Endothelial cell of umbilical vein (primary cell): ENCODE measurements at regions not wholly inside any gene's neighbourhood (a gene's known extent, or its start where the extent isn't known, plus 50 kb on each side); places are given as distances from the start of the nearest gene placed in this dataset.

Experiments used
- BruUV-seq: library from RNA; stranded (reverse); fragments of 400-500 nt; replicated peaks from 2 replicates; lab custom pipeline; 2021; lab: Mats Ljungman, UMichigan
- CTCF ChIA-PET: fragments of 300-600, 350-600 bp; sonication (Branson Sonifier 250); formaldehyde crosslinking; loops from one replicate; lab custom pipeline; 2021; ENCODE audit warnings: antibody characterized with exemption, inconsistent platforms; lab: Charles Lee
- POLR2A ChIA-PET: fragments of 300-600, 350-600 bp; sonication (Branson Sonifier 250); formaldehyde crosslinking; loops from one replicate; lab custom pipeline; 2021; ENCODE audit warnings: antibody characterized with exemption, inconsistent platforms; lab: Charles Lee
- DNase-seq: peaks from one replicate; pipeline ENCODE4 v3.0.0-alpha.2; 2011; ENCODE audit warnings: low read depth, low spot score
- FAIRE-seq: peaks from 2 replicates; lab custom pipeline; 2011; peaks lifted over from hg19 to GRCh38; lab: Jason Lieb, UNC
- H2AFZ ChIP-seq: 2 replicates; pipeline ENCODE4 v1.6.0; 2012; ENCODE audit warnings: low read depth, low read length, control low read depth, inconsistent platforms
- H3K27ac ChIP-seq: 2 replicates; pipeline ENCODE4 v1.5.1; 2011; ENCODE audit warnings: low read depth, mild to moderate bottlenecking, control low read depth, low read length, moderate library complexity; ENCODE audit not compliant: insufficient read depth
- H3K27me3 ChIP-seq, 2 experiments: 2 replicates each; pipeline versions ENCODE4 v1.6.0 to v1.6.1; 2011; ENCODE audit warnings: low read length in 2 of 2, mixed read lengths in 1 of 2; ENCODE audit not compliant: control insufficient read depth in 2 of 2, insufficient read depth in 2 of 2
- H3K36me3 ChIP-seq, 2 experiments: 2 replicates in 1 of 2; 3 replicates in 1 of 2; pipeline ENCODE4 v1.5.1; 2011; ENCODE audit warnings: low read length in 2 of 2, mild to moderate bottlenecking in 1 of 2, moderate library complexity in 1 of 2; ENCODE audit not compliant: control insufficient read depth in 2 of 2, insufficient read depth in 2 of 2; ENCODE audit errors: extremely low read depth in 1 of 2
- H3K4me1 ChIP-seq: 3 replicates; pipeline ENCODE4 v1.5.1; 2011; ENCODE audit warnings: mild to moderate bottlenecking, low read length; ENCODE audit not compliant: control insufficient read depth, insufficient read depth; ENCODE audit errors: extremely low read depth
- H3K4me2 ChIP-seq: 2 replicates; pipeline ENCODE4 v1.6.1; 2011; ENCODE audit warnings: low read length, control low read depth, mixed read lengths; ENCODE audit not compliant: insufficient read depth
- H3K4me3 ChIP-seq, 3 experiments: fragments of 200-600 bp in 1 of 3; sonication (generic), shearing (Covaris generic) in 1 of 3; replicated peaks in 1 of 3; 2 replicates each; pipeline ENCODE4 v1.5.1; 2011 to 2016; ENCODE audit warnings: control low read depth in 3 of 3, low read length in 3 of 3, mild to moderate bottlenecking in 2 of 3, inconsistent platforms in 1 of 3, low read depth in 1 of 3, moderate library complexity in 1 of 3; ENCODE audit not compliant: insufficient read depth in 1 of 3
- H3K79me2 ChIP-seq: 2 replicates; pipeline ENCODE4 v1.6.0; 2012; ENCODE audit warnings: low read length, inconsistent platforms; ENCODE audit not compliant: control insufficient read depth, insufficient read depth
- H3K9ac ChIP-seq: replicated peaks from 2 replicates; pipeline ENCODE3; 2011; ENCODE audit warnings: low read length, control low read depth; ENCODE audit not compliant: insufficient read depth; ENCODE audit errors: extremely low read depth
- H3K9me1 ChIP-seq: replicated peaks from 3 replicates; pipeline ENCODE4 v1.6.0; 2011; ENCODE audit warnings: mild to moderate bottlenecking, low read length; ENCODE audit not compliant: control insufficient read depth, insufficient read depth; ENCODE audit errors: extremely low read depth
- H3K9me3 ChIP-seq: replicated peaks from 2 replicates; pipeline ENCODE4 v1.5.1; 2012; ENCODE audit warnings: low read length, inconsistent platforms; ENCODE audit not compliant: control insufficient read depth, insufficient read depth
- H4K20me1 ChIP-seq: replicated peaks from 2 replicates; pipeline ENCODE3; 2011; ENCODE audit warnings: mild to moderate bottlenecking, low read length; ENCODE audit not compliant: control insufficient read depth, insufficient read depth; ENCODE audit errors: extremely low read depth
- EZH2 ChIP-seq: IDR thresholded peaks from 2 replicates; pipeline ENCODE4 v1.6.1; 2012; ENCODE audit warnings: borderline replicate concordance, low read depth, mild to moderate bottlenecking, moderate library complexity, low read length, inconsistent platforms; ENCODE audit not compliant: severe bottlenecking
- FOS ChIP-seq: IDR thresholded peaks from 2 replicates; pipeline ENCODE4 v1.6.1; 2011; ENCODE audit warnings: mild to moderate bottlenecking, low read length, moderate library complexity, borderline replicate concordance; ENCODE audit not compliant: insufficient read depth
- GATA2 ChIP-seq: IDR thresholded peaks from 2 replicates; pipeline ENCODE4 v1.7.0; 2011; ENCODE audit warnings: low read depth, mild to moderate bottlenecking, moderate library complexity, mixed read lengths, low read length; ENCODE audit not compliant: insufficient read length, insufficient read depth
- JUN ChIP-seq: IDR thresholded peaks from 2 replicates; pipeline ENCODE4 v1.6.1; 2011; ENCODE audit warnings: borderline replicate concordance, low read depth; ENCODE audit not compliant: insufficient read length, insufficient read depth
- MYC ChIP-seq: IDR thresholded peaks from one replicate; pipeline ENCODE4 v1.6.1; 2011; ENCODE audit warnings: mild to moderate bottlenecking, low read depth, low read length
- POLR2A ChIP-seq: IDR thresholded peaks from 2 replicates; pipeline ENCODE4 v1.6.1; 2012; ENCODE audit warnings: low read depth, mild to moderate bottlenecking, control low read depth, low read length
- POLR2AphosphoS5 ChIP-seq: IDR thresholded peaks from 2 replicates; pipeline ENCODE4 v1.6.1; 2012; ENCODE audit warnings: low read depth, mild to moderate bottlenecking, control low read depth, low read length, moderate library complexity; ENCODE audit not compliant: insufficient read depth
- dilution Hi-C: fragments of 300-500 bp; cut with MboI; formaldehyde crosslinking; loops from one replicate; pipeline ENCODE4 v1.15.0; 2019; ENCODE audit warnings: low sequenced_read_pairs; ENCODE audit not compliant: extremely low pct_ligation_motif_present
- intact Hi-C: fragments of 100-400 bp; cut with micrococcal nuclease; formaldehyde crosslinking; loops from one replicate; pipeline ENCODE4 v1.10.0; 2022
- TF ChIP-seq, protein P1 (sequence below), 2 donors: IDR thresholded peaks; 1 replicate in 1 of 2; 2 replicates in 1 of 2; pipeline ENCODE4 v1.5.1; 2011; ENCODE audit warnings: low read length in 2 of 2, mild to moderate bottlenecking in 2 of 2, moderate library complexity in 2 of 2, control low read depth in 1 of 2, inconsistent platforms in 1 of 2, low read depth in 1 of 2; ENCODE audit not compliant: insufficient read depth in 1 of 2; ENCODE audit errors: extremely low read depth in 1 of 2
- TF ChIP-seq, protein P2 (sequence below): IDR thresholded peaks from 2 replicates; pipeline ENCODE4 v1.6.1; 2011; ENCODE audit not compliant: insufficient read depth, insufficient read length

DNA sequence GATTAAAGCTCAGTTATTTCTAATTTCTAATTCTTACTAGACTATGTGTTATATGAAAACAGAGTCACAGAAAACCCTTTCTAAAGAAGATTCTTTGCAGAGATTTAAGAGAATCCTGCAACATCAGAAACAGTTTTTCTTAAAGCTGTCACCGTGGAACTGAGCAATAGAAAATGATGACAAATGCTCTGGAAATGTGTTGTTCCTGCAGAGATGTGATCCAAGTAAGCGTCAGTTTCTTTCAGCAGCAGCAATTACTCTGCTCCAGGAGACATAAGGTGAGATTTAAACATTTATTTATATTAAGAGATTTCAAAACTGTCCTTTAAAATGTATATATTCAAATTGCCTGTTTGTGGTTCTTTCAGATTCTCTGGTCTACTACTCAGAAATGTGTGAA is 350.5 kb upstream of the NETO1 start:
- Histone ChIP-seq H3K36me3 (no peaks in the 10 kb centered on the region), H3K4me1 (no peaks in the 10 kb centered on the region), H3K4me3 (no peak overlapping the region), H3K9me3 (peaks cover 9% of the 10 kb centered on the region), H2AFZ (no peak overlapping the region), H3K27me3 (no peaks in the 10 kb centered on the region), H3K9ac (no peak overlapping the region), H4K20me1 (no peaks in the 10 kb centered on the region), H3K27ac (no peak overlapping the region), H3K79me2 (no peaks in the 10 kb centered on the region), H3K9me1 (no peaks in the 10 kb centered on the region), H3K4me2 (no peak overlapping the region)
- DNase-seq: no peak
- no peak for TF ChIP-seq GATA2
- TF ChIP-seq, protein P1, sequence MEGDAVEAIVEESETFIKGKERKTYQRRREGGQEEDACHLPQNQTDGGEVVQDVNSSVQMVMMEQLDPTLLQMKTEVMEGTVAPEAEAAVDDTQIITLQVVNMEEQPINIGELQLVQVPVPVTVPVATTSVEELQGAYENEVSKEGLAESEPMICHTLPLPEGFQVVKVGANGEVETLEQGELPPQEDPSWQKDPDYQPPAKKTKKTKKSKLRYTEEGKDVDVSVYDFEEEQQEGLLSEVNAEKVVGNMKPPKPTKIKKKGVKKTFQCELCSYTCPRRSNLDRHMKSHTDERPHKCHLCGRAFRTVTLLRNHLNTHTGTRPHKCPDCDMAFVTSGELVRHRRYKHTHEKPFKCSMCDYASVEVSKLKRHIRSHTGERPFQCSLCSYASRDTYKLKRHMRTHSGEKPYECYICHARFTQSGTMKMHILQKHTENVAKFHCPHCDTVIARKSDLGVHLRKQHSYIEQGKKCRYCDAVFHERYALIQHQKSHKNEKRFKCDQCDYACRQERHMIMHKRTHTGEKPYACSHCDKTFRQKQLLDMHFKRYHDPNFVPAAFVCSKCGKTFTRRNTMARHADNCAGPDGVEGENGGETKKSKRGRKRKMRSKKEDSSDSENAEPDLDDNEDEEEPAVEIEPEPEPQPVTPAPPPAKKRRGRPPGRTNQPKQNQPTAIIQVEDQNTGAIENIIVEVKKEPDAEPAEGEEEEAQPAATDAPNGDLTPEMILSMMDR (IDR thresholded peaks at IDR 0.05; ENCODE audit: extremely low read depth in 1 of 2, insufficient read depth in 1 of 2, low read depth in 1 of 2, low read length in 2 of 2): no peak
- TF ChIP-seq POLR2AphosphoS5: no peak
- TF ChIP-seq EZH2: no peak
- TF ChIP-seq JUN: no peak
- no peak for TF ChIP-seq MYC
- no peak for TF ChIP-seq FOS
- TF ChIP-seq, protein P2, sequence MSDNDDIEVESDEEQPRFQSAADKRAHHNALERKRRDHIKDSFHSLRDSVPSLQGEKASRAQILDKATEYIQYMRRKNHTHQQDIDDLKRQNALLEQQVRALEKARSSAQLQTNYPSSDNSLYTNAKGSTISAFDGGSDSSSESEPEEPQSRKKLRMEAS: no peak
- TF ChIP-seq POLR2A: no peak
- no TSS peak for BruUV-seq
- no peak for FAIRE-seq
- ChIA-PET CTCF (no interaction called here), POLR2A (no interaction called here)
- intact Hi-C loops (no loop called here), dilution Hi-C loops (no loop called here)
